Endothelial cell of umbilical vein (primary cell): ENCODE measurements at regions not wholly inside any gene's neighbourhood (a gene's known extent, or its start where the extent isn't known, plus 50 kb on each side); places are given as distances from the start of the nearest gene placed in this dataset.

Source experiments
- BruUV-seq: library from RNA; stranded (reverse); fragments of 400-500 nt; replicated peaks from 2 replicates; lab custom pipeline; 2021; lab: Mats Ljungman, UMichigan
- CTCF ChIA-PET: fragments of 300-600, 350-600 bp; sonication (Branson Sonifier 250); formaldehyde crosslinking; loops from one replicate; lab custom pipeline; 2021; ENCODE audit warnings: antibody characterized with exemption, inconsistent platforms; lab: Charles Lee
- POLR2A ChIA-PET: fragments of 300-600, 350-600 bp; sonication (Branson Sonifier 250); formaldehyde crosslinking; loops from one replicate; lab custom pipeline; 2021; ENCODE audit warnings: antibody characterized with exemption, inconsistent platforms; lab: Charles Lee
- DNase-seq: peaks from one replicate; pipeline ENCODE4 v3.0.0-alpha.2; 2011; ENCODE audit warnings: low read depth, low spot score
- FAIRE-seq: peaks from 2 replicates; lab custom pipeline; 2011; peaks lifted over from hg19 to GRCh38; lab: Jason Lieb, UNC
- H2AFZ ChIP-seq: 2 replicates; pipeline ENCODE4 v1.6.0; 2012; ENCODE audit warnings: low read depth, low read length, control low read depth, inconsistent platforms
- H3K27ac ChIP-seq: 2 replicates; pipeline ENCODE4 v1.5.1; 2011; ENCODE audit warnings: low read depth, mild to moderate bottlenecking, control low read depth, low read length, moderate library complexity; ENCODE audit not compliant: insufficient read depth
- H3K27me3 ChIP-seq, 2 experiments: 2 replicates each; pipeline versions ENCODE4 v1.6.0 to v1.6.1; 2011; ENCODE audit warnings: low read length in 2 of 2, mixed read lengths in 1 of 2; ENCODE audit not compliant: control insufficient read depth in 2 of 2, insufficient read depth in 2 of 2
- H3K36me3 ChIP-seq, 2 experiments: 2 replicates in 1 of 2; 3 replicates in 1 of 2; pipeline ENCODE4 v1.5.1; 2011; ENCODE audit warnings: low read length in 2 of 2, mild to moderate bottlenecking in 1 of 2, moderate library complexity in 1 of 2; ENCODE audit not compliant: control insufficient read depth in 2 of 2, insufficient read depth in 2 of 2; ENCODE audit errors: extremely low read depth in 1 of 2
- H3K4me1 ChIP-seq: 3 replicates; pipeline ENCODE4 v1.5.1; 2011; ENCODE audit warnings: mild to moderate bottlenecking, low read length; ENCODE audit not compliant: control insufficient read depth, insufficient read depth; ENCODE audit errors: extremely low read depth
- H3K4me2 ChIP-seq: 2 replicates; pipeline ENCODE4 v1.6.1; 2011; ENCODE audit warnings: low read length, control low read depth, mixed read lengths; ENCODE audit not compliant: insufficient read depth
- H3K4me3 ChIP-seq, 3 experiments: fragments of 200-600 bp in 1 of 3; sonication (generic), shearing (Covaris generic) in 1 of 3; replicated peaks in 1 of 3; 2 replicates each; pipeline ENCODE4 v1.5.1; 2011 to 2016; ENCODE audit warnings: control low read depth in 3 of 3, low read length in 3 of 3, mild to moderate bottlenecking in 2 of 3, inconsistent platforms in 1 of 3, low read depth in 1 of 3, moderate library complexity in 1 of 3; ENCODE audit not compliant: insufficient read depth in 1 of 3
- H3K79me2 ChIP-seq: 2 replicates; pipeline ENCODE4 v1.6.0; 2012; ENCODE audit warnings: low read length, inconsistent platforms; ENCODE audit not compliant: control insufficient read depth, insufficient read depth
- H3K9ac ChIP-seq: replicated peaks from 2 replicates; pipeline ENCODE3; 2011; ENCODE audit warnings: low read length, control low read depth; ENCODE audit not compliant: insufficient read depth; ENCODE audit errors: extremely low read depth
- H3K9me1 ChIP-seq: replicated peaks from 3 replicates; pipeline ENCODE4 v1.6.0; 2011; ENCODE audit warnings: mild to moderate bottlenecking, low read length; ENCODE audit not compliant: control insufficient read depth, insufficient read depth; ENCODE audit errors: extremely low read depth
- H3K9me3 ChIP-seq: replicated peaks from 2 replicates; pipeline ENCODE4 v1.5.1; 2012; ENCODE audit warnings: low read length, inconsistent platforms; ENCODE audit not compliant: control insufficient read depth, insufficient read depth
- H4K20me1 ChIP-seq: replicated peaks from 2 replicates; pipeline ENCODE3; 2011; ENCODE audit warnings: mild to moderate bottlenecking, low read length; ENCODE audit not compliant: control insufficient read depth, insufficient read depth; ENCODE audit errors: extremely low read depth
- EZH2 ChIP-seq: IDR thresholded peaks from 2 replicates; pipeline ENCODE4 v1.6.1; 2012; ENCODE audit warnings: borderline replicate concordance, low read depth, mild to moderate bottlenecking, moderate library complexity, low read length, inconsistent platforms; ENCODE audit not compliant: severe bottlenecking
- FOS ChIP-seq: IDR thresholded peaks from 2 replicates; pipeline ENCODE4 v1.6.1; 2011; ENCODE audit warnings: mild to moderate bottlenecking, low read length, moderate library complexity, borderline replicate concordance; ENCODE audit not compliant: insufficient read depth
- GATA2 ChIP-seq: IDR thresholded peaks from 2 replicates; pipeline ENCODE4 v1.7.0; 2011; ENCODE audit warnings: low read depth, mild to moderate bottlenecking, moderate library complexity, mixed read lengths, low read length; ENCODE audit not compliant: insufficient read length, insufficient read depth
- JUN ChIP-seq: IDR thresholded peaks from 2 replicates; pipeline ENCODE4 v1.6.1; 2011; ENCODE audit warnings: borderline replicate concordance, low read depth; ENCODE audit not compliant: insufficient read length, insufficient read depth
- MYC ChIP-seq: IDR thresholded peaks from one replicate; pipeline ENCODE4 v1.6.1; 2011; ENCODE audit warnings: mild to moderate bottlenecking, low read depth, low read length
- POLR2A ChIP-seq: IDR thresholded peaks from 2 replicates; pipeline ENCODE4 v1.6.1; 2012; ENCODE audit warnings: low read depth, mild to moderate bottlenecking, control low read depth, low read length
- POLR2AphosphoS5 ChIP-seq: IDR thresholded peaks from 2 replicates; pipeline ENCODE4 v1.6.1; 2012; ENCODE audit warnings: low read depth, mild to moderate bottlenecking, control low read depth, low read length, moderate library complexity; ENCODE audit not compliant: insufficient read depth
- dilution Hi-C: fragments of 300-500 bp; cut with MboI; formaldehyde crosslinking; loops from one replicate; pipeline ENCODE4 v1.15.0; 2019; ENCODE audit warnings: low sequenced_read_pairs; ENCODE audit not compliant: extremely low pct_ligation_motif_present
- intact Hi-C: fragments of 100-400 bp; cut with micrococcal nuclease; formaldehyde crosslinking; loops from one replicate; pipeline ENCODE4 v1.10.0; 2022
- TF ChIP-seq, protein P1 (sequence below), 2 donors: IDR thresholded peaks; 1 replicate in 1 of 2; 2 replicates in 1 of 2; pipeline ENCODE4 v1.5.1; 2011; ENCODE audit warnings: low read length in 2 of 2, mild to moderate bottlenecking in 2 of 2, moderate library complexity in 2 of 2, control low read depth in 1 of 2, inconsistent platforms in 1 of 2, low read depth in 1 of 2; ENCODE audit not compliant: insufficient read depth in 1 of 2; ENCODE audit errors: extremely low read depth in 1 of 2
- TF ChIP-seq, protein P2 (sequence below): IDR thresholded peaks from 2 replicates; pipeline ENCODE4 v1.6.1; 2011; ENCODE audit not compliant: insufficient read depth, insufficient read length

GRCh38 chr9:3760031-3760430 lies 234.2 kb upstream of the RFX3 start:
- H3K4me3 ChIP-seq: no peak overlapping the region
- H3K9me1 ChIP-seq: no peaks in the 10 kb centered on the region
- no TSS peak for BruUV-seq
- H3K9ac ChIP-seq: no peak overlapping the region
- TF ChIP-seq JUN (no peak), MYC (no peak)
- H3K36me3 ChIP-seq: no peaks in the 10 kb centered on the region
- H3K27me3 ChIP-seq: peaks cover 0 to 2% of the 10 kb centered on the region in 2 experiments
- ChIA-PET CTCF (no interaction called here), POLR2A (no interaction called here)
- H3K79me2 ChIP-seq: no peaks in the 10 kb centered on the region
- no peak overlapping the region for H3K27ac ChIP-seq
- no peak for FAIRE-seq
- no peak for DNase-seq
- H3K9me3 ChIP-seq: no peaks in the 10 kb centered on the region
- no peaks in the 10 kb centered on the region for H3K4me1 ChIP-seq
- H4K20me1 ChIP-seq: no peaks in the 10 kb centered on the region
- H2AFZ ChIP-seq: no peak overlapping the region
- no peak overlapping the region for H3K4me2 ChIP-seq
- dilution Hi-C loops: no loop called here
- intact Hi-C loops: no loop called here

DNA sequence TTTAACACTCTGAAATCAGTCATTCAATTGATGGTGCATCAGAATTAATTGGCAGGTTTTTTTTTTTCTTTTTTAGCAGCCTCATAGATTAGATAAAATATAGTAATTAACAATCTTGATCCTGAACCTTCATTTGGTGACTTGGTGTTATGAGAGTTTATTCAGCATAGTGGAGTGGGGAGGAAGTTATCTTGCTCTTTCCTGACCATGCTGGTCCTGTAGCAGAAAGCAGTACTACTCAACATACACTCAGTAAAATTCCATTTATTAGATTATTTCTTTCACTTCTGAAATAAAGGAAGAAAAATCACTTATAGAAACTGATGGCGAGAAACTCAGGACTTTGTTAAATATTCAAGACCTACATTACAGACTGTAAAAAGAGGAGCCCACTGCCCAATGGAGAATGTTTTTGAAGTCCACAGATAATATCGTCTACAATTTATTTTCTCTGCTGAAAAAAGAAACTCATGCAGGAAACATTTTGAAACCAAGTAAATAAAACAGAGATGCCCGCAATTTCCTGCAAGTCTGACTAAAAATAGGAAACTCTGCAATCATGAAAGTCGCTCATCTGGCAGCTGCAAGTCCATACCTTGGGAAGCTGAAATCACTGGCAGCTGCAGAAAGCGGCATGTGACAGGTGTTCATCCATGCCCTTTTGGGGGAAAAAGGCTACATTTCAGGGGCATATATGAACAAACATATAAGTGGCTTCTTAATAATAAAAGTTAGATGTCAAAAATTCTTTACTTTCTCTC lies 233.2 kb upstream of the RFX3 start:
- dilution Hi-C loops (no loop called here), intact Hi-C loops (no loop called here)
- TF ChIP-seq FOS (no peak), JUN (no peak), GATA2 (no peak), POLR2A (no peak), EZH2 (no peak), MYC (no peak), POLR2AphosphoS5 (no peak)
- TF ChIP-seq, protein P1, sequence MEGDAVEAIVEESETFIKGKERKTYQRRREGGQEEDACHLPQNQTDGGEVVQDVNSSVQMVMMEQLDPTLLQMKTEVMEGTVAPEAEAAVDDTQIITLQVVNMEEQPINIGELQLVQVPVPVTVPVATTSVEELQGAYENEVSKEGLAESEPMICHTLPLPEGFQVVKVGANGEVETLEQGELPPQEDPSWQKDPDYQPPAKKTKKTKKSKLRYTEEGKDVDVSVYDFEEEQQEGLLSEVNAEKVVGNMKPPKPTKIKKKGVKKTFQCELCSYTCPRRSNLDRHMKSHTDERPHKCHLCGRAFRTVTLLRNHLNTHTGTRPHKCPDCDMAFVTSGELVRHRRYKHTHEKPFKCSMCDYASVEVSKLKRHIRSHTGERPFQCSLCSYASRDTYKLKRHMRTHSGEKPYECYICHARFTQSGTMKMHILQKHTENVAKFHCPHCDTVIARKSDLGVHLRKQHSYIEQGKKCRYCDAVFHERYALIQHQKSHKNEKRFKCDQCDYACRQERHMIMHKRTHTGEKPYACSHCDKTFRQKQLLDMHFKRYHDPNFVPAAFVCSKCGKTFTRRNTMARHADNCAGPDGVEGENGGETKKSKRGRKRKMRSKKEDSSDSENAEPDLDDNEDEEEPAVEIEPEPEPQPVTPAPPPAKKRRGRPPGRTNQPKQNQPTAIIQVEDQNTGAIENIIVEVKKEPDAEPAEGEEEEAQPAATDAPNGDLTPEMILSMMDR (IDR thresholded peaks at IDR 0.05; ENCODE audit: extremely low read depth in 1 of 2, insufficient read depth in 1 of 2, low read depth in 1 of 2, low read length in 2 of 2): no peak
- TF ChIP-seq, protein P2, sequence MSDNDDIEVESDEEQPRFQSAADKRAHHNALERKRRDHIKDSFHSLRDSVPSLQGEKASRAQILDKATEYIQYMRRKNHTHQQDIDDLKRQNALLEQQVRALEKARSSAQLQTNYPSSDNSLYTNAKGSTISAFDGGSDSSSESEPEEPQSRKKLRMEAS: no peak
- H3K79me2 ChIP-seq: no peaks in the 10 kb centered on the region
- H4K20me1 ChIP-seq: no peaks in the 10 kb centered on the region
- H3K9me1 ChIP-seq: no peaks in the 10 kb centered on the region
- H2AFZ ChIP-seq: no peak overlapping the region
- H3K27ac ChIP-seq: no peak overlapping the region
- FAIRE-seq: no peak
- H3K9me3 ChIP-seq: no peaks in the 10 kb centered on the region
- no peaks in the 10 kb centered on the region for H3K36me3 ChIP-seq
- CTCF ChIA-PET: no interaction called here
- DNase-seq: no peak
- POLR2A ChIA-PET: no interaction called here
- H3K27me3 ChIP-seq: peaks cover 0 to under 1% of the 10 kb centered on the region in 2 experiments
- no peak overlapping the region for H3K4me2 ChIP-seq
- no TSS peak for BruUV-seq
- H3K9ac ChIP-seq: no peak overlapping the region
- no peak overlapping the region for H3K4me3 ChIP-seq
- no peaks in the 10 kb centered on the region for H3K4me1 ChIP-seq
